Pancreas (tissue), 10 donors: ENCODE measurements at regions not wholly inside any gene's neighbourhood (a gene's known extent, or its start where the extent isn't known, plus 50 kb on each side); places are given as distances from the start of the nearest gene placed in this dataset.

ENCODE experiments used
- ATAC-seq, 4 donors: fragments of 200-7000 bp; cut with Tn5 transposase; one replicate each; pipeline versions ENCODE4 v1.8.0 to v1.9.1; 2020; ENCODE audit warnings: mild to moderate bottlenecking in 4 of 4, moderate library complexity in 4 of 4
- DNase-seq, 6 donors: peaks; one replicate each; pipeline ENCODE4 v3.0.0-alpha.2; 2020
- FAIRE-seq: peaks from 2 replicates; lab custom pipeline; 2012; peaks lifted over from hg19 to GRCh38; lab: Jason Lieb, UNC
- H3K27ac ChIP-seq, 4 donors: fragments of 200-600 bp; sonication (generic); 1 replicate in 3 of 4; 2 replicates in 1 of 4; pipeline versions ENCODE4 v1.5.0 to v1.8.0; 2020
- H3K27me3 ChIP-seq, 4 donors: fragments of 200-600 bp; one replicate each; pipeline ENCODE4 v1.8.0; 2021
- H3K36me3 ChIP-seq, 3 donors: fragments of 200-600 bp; sonication (generic) in 1 of 3; one replicate each; pipeline versions ENCODE4 v1.5.0 to v1.8.0; 2020 to 2021
- H3K4me1 ChIP-seq, 3 donors: fragments of 200-600 bp; one replicate each; pipeline ENCODE4 v1.8.0; 2021
- H3K4me3 ChIP-seq, 4 donors: fragments of 200-600 bp; sonication (generic) in 2 of 4; one replicate each; pipeline versions ENCODE4 v1.5.0 to v1.8.0; 2020 to 2021
- H3K9me3 ChIP-seq, 4 donors: fragments of 200-600 bp; one replicate each; pipeline ENCODE4 v1.8.0; 2021
- CTCF ChIP-seq, 4 donors: fragments of 200-600 bp; sonication (generic) in 3 of 4; IDR thresholded peaks; one replicate each; pipeline versions ENCODE4 v1.5.0 to v1.8.0; 2021; ENCODE audit warnings: antibody characterized with exemption in 4 of 4
- WGBS, 2 donors: extraction: QIAGEN DNeasy Blood & Tissue Kit; methylation state at CpG; one replicate each; pipeline ENCODE4 v1.1.7; 2013; 5-methylcytosine and 5-hydroxymethylcytosine counted together
- intact Hi-C, 3 donors: fragments of 100-400 bp; cut with DNase I; formaldehyde crosslinking; loops; one replicate each; pipeline versions ENCODE4 v1.11.1 to v1.14.2; 2022
- donor health status: healthy with polysubstance abuse.
- donor health status: DM: no; HTN: no; CAD: no; lungs with moderate emphysema.
- donor health status: DM: no; HTN: no; CAD: no.
- donor health status: control.
- donor health status: control.
- donor health status: Bipolar disorder and iron deficiency.
- donor health status: DM: yes; HTN: yes; CAD: no.
- donor health status: DM: no; HTN: no; CAD: no.
- donor health status: DM: no; HTN: no; CAD: no.
- donor health status: DM: yes; HTN: yes; CAD: no.

GRCh38 chr18:38033282-38033681, 467.7 kb upstream of the CELF4 start:
- DNase-seq (no peak), ATAC-seq (no peak), FAIRE-seq (no peak)
- no peak for TF ChIP-seq CTCF (IDR thresholded peaks at IDR 0.05)
- no peaks in the 10 kb centered on the region for H3K27me3 ChIP-seq
- no peaks in the 10 kb centered on the region for H3K36me3 ChIP-seq
- no peak overlapping the region for H3K27ac ChIP-seq
- 75 to 80% methylated on average over 3 of the region's 3 CpGs for WGBS, 2 donors
- no peak overlapping the region for H3K4me3 ChIP-seq
- no peaks in the 10 kb centered on the region for H3K4me1 ChIP-seq
- intact Hi-C loops: no loop called here
- no peaks in the 10 kb centered on the region for H3K9me3 ChIP-seq

DNA sequence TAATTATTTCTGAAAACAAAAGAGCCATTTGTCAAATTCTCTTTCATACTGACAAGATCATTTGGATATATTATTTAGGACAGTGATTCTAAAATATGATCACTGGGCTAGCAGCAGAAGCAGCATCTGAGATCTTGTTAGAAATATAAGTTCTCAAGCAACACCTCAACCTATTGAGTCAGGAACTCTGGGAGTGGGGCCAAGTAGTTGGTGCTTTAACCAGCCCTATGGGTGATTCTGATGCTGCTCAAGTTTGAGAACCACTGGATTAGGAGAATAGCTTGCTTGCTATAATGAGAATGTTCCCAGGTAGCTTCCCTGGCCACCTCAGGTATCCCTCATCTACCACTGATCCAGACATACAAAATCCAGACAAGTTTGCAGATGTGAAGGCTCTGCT, 466.9 kb upstream of the CELF4 start:
- FAIRE-seq (no peak), ATAC-seq (no peak), DNase-seq (no peak)
- no peaks in the 10 kb centered on the region for H3K9me3 ChIP-seq
- no peak overlapping the region for H3K27ac ChIP-seq
- no peaks in the 10 kb centered on the region for H3K36me3 ChIP-seq
- intact Hi-C loops: no loop called here
- H3K4me1 ChIP-seq: no peaks in the 10 kb centered on the region
- no peaks in the 10 kb centered on the region for H3K27me3 ChIP-seq
- no peak for TF ChIP-seq CTCF (IDR thresholded peaks at IDR 0.05)
- no peak overlapping the region for H3K4me3 ChIP-seq

- intact Hi-C loops: no loop called here
- FAIRE-seq (no peak), DNase-seq (no peak), ATAC-seq (no peak)
- no peaks in the 10 kb centered on the region for H3K27me3 ChIP-seq
- H3K4me3 ChIP-seq: no peak overlapping the region
- no peaks in the 10 kb centered on the region for H3K36me3 ChIP-seq
- 54 to 65% methylated on average over 7 of the region's 7 CpGs for WGBS, 2 donors
- no peaks in the 10 kb centered on the region for H3K9me3 ChIP-seq
- no peaks in the 10 kb centered on the region for H3K4me1 ChIP-seq
- no peak for TF ChIP-seq CTCF (IDR thresholded peaks at IDR 0.05)
- no peak overlapping the region for H3K27ac ChIP-seq
These were observed 463.3 kb upstream of the CELF4 start for GRCh38 chr18:38028946-38029345.

GRCh38 chr18:38025433-38026038, 459.9 kb upstream of the CELF4 start:
- Histone ChIP-seq H3K27me3 (no peaks in the 10 kb centered on the region), H3K36me3 (no peaks in the 10 kb centered on the region), H3K9me3 (no peaks in the 10 kb centered on the region), H3K4me3 (no peak overlapping the region), H3K27ac (no peak overlapping the region), H3K4me1 (no peaks in the 10 kb centered on the region)
- intact Hi-C loops: no loop called here
- FAIRE-seq: no peak
- no peak for ATAC-seq
- DNase-seq: no peak
- WGBS, 2 donors: 41 to 42% methylated on average over 4 of the region's 4 CpGs
- no peak for TF ChIP-seq CTCF (IDR thresholded peaks at IDR 0.05)

GRCh38 chr18:38023871-38024270, 458.3 kb upstream of the CELF4 start:
- Histone ChIP-seq H3K4me3 (no peak overlapping the region), H3K27ac (no peak overlapping the region), H3K27me3 (no peaks in the 10 kb centered on the region), H3K9me3 (no peaks in the 10 kb centered on the region), H3K36me3 (no peaks in the 10 kb centered on the region), H3K4me1 (no peaks in the 10 kb centered on the region)
- DNase-seq (no peak), ATAC-seq (no peak), FAIRE-seq (no peak)
- no peak for TF ChIP-seq CTCF (IDR thresholded peaks at IDR 0.05)
- 66 to 68% methylated on average over 2 of the region's 2 CpGs for WGBS, 2 donors
- intact Hi-C loops: no loop called here
